A549 (cell line): ENCODE measurements at regions not wholly inside any gene's neighbourhood (a gene's known extent, or its start where the extent isn't known, plus 50 kb on each side); places are given as distances from the start of the nearest gene placed in this dataset.

ENCODE experiments used
- ATAC-seq, 2 experiments: fragments of 200-7000 bp in 1 of 2; fragments of >200 bp in 1 of 2; cut with Nextera tagmentation in 1 of 2; cut with Tn5 transposase in 1 of 2; 3 replicates each; pipeline versions ENCODE4 v1.8.0 to v1.9.1; 2018 to 2020; ENCODE audit warnings: mild to moderate bottlenecking in 1 of 2, moderate library complexity in 1 of 2
- CTCF ChIA-PET: fragments of 300-600 bp; sonication (Branson Sonifier 250); formaldehyde crosslinking; extraction: SDS; loops from one replicate; lab custom pipeline; 2021; ENCODE audit warnings: antibody characterized with exemption, inconsistent platforms; lab: Yijun Ruan, JAX
- POLR2A ChIA-PET: fragments of 350-600 bp; formaldehyde crosslinking; extraction: SDS; loops from one replicate; lab custom pipeline; 2021; ENCODE audit warnings: antibody characterized with exemption, inconsistent platforms; lab: Yijun Ruan, JAX
- DNase-seq, 2 experiments: peaks; one replicate each; pipeline versions ENCODE4 v3.0.0 to v3.0.0-alpha.2; 2011 to 2016; ENCODE audit warnings: low read depth in 1 of 2, low spot score in 1 of 2
- FAIRE-seq: peaks from 2 replicates; lab custom pipeline; 2011; peaks lifted over from hg19 to GRCh38; lab: Jason Lieb, UNC
- H3K27ac ChIP-seq, 2 experiments: fragments of >200 bp; sonication (Bioruptor Twin); formaldehyde crosslinking; 3 replicates each; pipeline ENCODE4 v1.5.1; 2016 to 2017
- H3K4me1 ChIP-seq: fragments of >200 bp; sonication (Bioruptor Twin); formaldehyde crosslinking; 3 replicates; pipeline ENCODE4 v1.6.1; 2016
- H3K4me2 ChIP-seq: fragments of >200 bp; sonication (Bioruptor Twin); formaldehyde crosslinking; 3 replicates; pipeline ENCODE4 v1.6.1; 2016
- H3K4me3 ChIP-seq: fragments of >200 bp; sonication (Bioruptor Twin); formaldehyde crosslinking; 3 replicates; pipeline ENCODE4 v1.5.1; 2016
- H3K9me3 ChIP-seq: fragments of >200 bp; sonication (Bioruptor Twin); formaldehyde crosslinking; 3 replicates; pipeline ENCODE4 v1.6.1; 2016
- CBX8 ChIP-seq: fragments of 200-600 bp; sonication (generic); IDR thresholded peaks from 2 replicates; pipeline ENCODE4 v1.6.1; 2016
- CHD4 ChIP-seq: fragments of 200-600 bp; sonication (generic); IDR thresholded peaks from 2 replicates; pipeline ENCODE4 v1.6.1; 2016; ENCODE audit warnings: antibody characterized with exemption, mild to moderate bottlenecking, borderline replicate concordance
- EHF ChIP-seq: fragments of 250-450 bp; sonication (Bioruptor Pico); IDR thresholded peaks from 2 replicates; pipeline ENCODE4 v1.5.0; 2020; ENCODE audit warnings: mild to moderate bottlenecking
- EHMT2 ChIP-seq: fragments of 200-600 bp; sonication (generic); IDR thresholded peaks from 2 replicates; pipeline ENCODE4 v1.6.1; 2016; ENCODE audit warnings: antibody characterized with exemption, low read depth, mild to moderate bottlenecking, moderate library complexity
- FOSB ChIP-seq: fragments of 250-450 bp; sonication (Bioruptor Pico); IDR thresholded peaks from 2 replicates; pipeline ENCODE4 v1.5.0; 2020; ENCODE audit warnings: mild to moderate bottlenecking, moderate library complexity
- HOXA7 ChIP-seq: fragments of 250-450 bp; sonication (Bioruptor Pico); IDR thresholded peaks from 2 replicates; pipeline ENCODE4 v1.5.0; 2020; ENCODE audit warnings: mild to moderate bottlenecking, moderate library complexity
- HOXB13 ChIP-seq: fragments of 250-450 bp; sonication (Bioruptor Pico); IDR thresholded peaks from 2 replicates; pipeline ENCODE4 v1.5.0; 2020; ENCODE audit warnings: low read depth, mild to moderate bottlenecking, moderate library complexity
- JUN ChIP-seq, 2 experiments: fragments of >200 bp; sonication (Bioruptor Twin); formaldehyde crosslinking; IDR thresholded peaks; 2 replicates in 1 of 2; 3 replicates in 1 of 2; pipeline ENCODE4 v1.6.1; 2016 to 2017
- JUNB ChIP-seq: fragments of >200 bp; sonication (Bioruptor Twin); formaldehyde crosslinking; IDR thresholded peaks from 2 replicates; pipeline ENCODE4 v1.6.1; 2016
- KDM1A ChIP-seq: fragments of 200-600 bp; sonication (generic); IDR thresholded peaks from 2 replicates; pipeline ENCODE4 v1.6.1; 2016; ENCODE audit warnings: low read depth, mild to moderate bottlenecking
- MAFK ChIP-seq: fragments of 450-650 bp; IDR thresholded peaks from 2 replicates; pipeline ENCODE4 v1.6.1; 2014; ENCODE audit not compliant: partially characterized antibody
- NFE2L2 ChIP-seq: fragments of 150-350 bp; conservative IDR thresholded peaks from 2 replicates; pipeline ENCODE4 v1.6.1; 2014; ENCODE audit warnings: low read length
- NR3C1 ChIP-seq: fragments of >200 bp; sonication (Bioruptor Twin); formaldehyde crosslinking; IDR thresholded peaks from 3 replicates; pipeline ENCODE4 v1.6.1; 2017
- POLR2AphosphoS2 ChIP-seq: conservative IDR thresholded peaks from 2 replicates; pipeline ENCODE4 v1.6.1; 2012; ENCODE audit warnings: low read length, improper control_type of control experiment, inconsistent platforms
- RAD21 ChIP-seq, 2 experiments: fragments of >200 bp in 1 of 2; sonication (Bioruptor Twin) in 1 of 2; formaldehyde crosslinking in 1 of 2; IDR thresholded peaks in 1 of 2; conservative IDR thresholded peaks in 1 of 2; 2 replicates in 1 of 2; 3 replicates in 1 of 2; pipeline ENCODE4 v1.6.1; 2012 to 2018; ENCODE audit warnings: inconsistent platforms in 1 of 2
- RFX5 ChIP-seq: fragments of 450-650 bp; IDR thresholded peaks from 2 replicates; pipeline ENCODE4 v1.7.1; 2014; ENCODE audit warnings: antibody characterized with exemption, mild to moderate bottlenecking, moderate library complexity
- TP53 ChIP-seq: fragments of 250-450 bp; sonication (Bioruptor Pico); IDR thresholded peaks from 2 replicates; pipeline ENCODE4 v1.5.0; 2021; ENCODE audit warnings: mild to moderate bottlenecking, moderate library complexity
- ZC3H11A ChIP-seq: fragments of 450-650 bp; IDR thresholded peaks from 2 replicates; pipeline ENCODE4 v1.6.1; 2014; ENCODE audit warnings: antibody characterized with exemption, mild to moderate bottlenecking
- ZFP36 ChIP-seq: fragments of 450-650 bp; IDR thresholded peaks from 2 replicates; pipeline ENCODE4 v1.6.1; 2014; ENCODE audit warnings: borderline replicate concordance; ENCODE audit not compliant: partially characterized antibody
- WGBS: methylation state at CpG from one replicate; pipeline ENCODE4 v1.1.6; 2017; ENCODE audit errors: missing lambda C conversion rate; 5-methylcytosine and 5-hydroxymethylcytosine counted together
- TF ChIP-seq, protein P1 (sequence below): fragments of 250-450 bp; sonication (Bioruptor Pico); IDR thresholded peaks from 2 replicates; pipeline ENCODE4 v1.5.0; 2020; ENCODE audit warnings: low read depth, mild to moderate bottlenecking, moderate library complexity
- TF ChIP-seq, protein P2 (sequence below): fragments of 200-600 bp; sonication (generic); IDR thresholded peaks from 2 replicates; pipeline ENCODE4 v1.6.1; 2016; ENCODE audit warnings: antibody characterized with exemption, mild to moderate bottlenecking, moderate library complexity
- TF ChIP-seq, protein P3 (sequence below): IDR thresholded peaks from 2 replicates; pipeline ENCODE4 v1.6.1; 2012
- TF ChIP-seq, protein P4 (sequence below): fragments of 150-350 bp; IDR thresholded peaks from 2 replicates; pipeline ENCODE4 v1.6.1; 2014; ENCODE audit warnings: low read depth, mild to moderate bottlenecking, low read length
- TF ChIP-seq, protein P5 (sequence below): IDR thresholded peaks from 2 replicates; pipeline ENCODE4 v1.6.1; 2012
- TF ChIP-seq, protein P6 (sequence below): fragments of >200 bp; sonication (Bioruptor Twin); formaldehyde crosslinking; IDR thresholded peaks from 3 replicates; pipeline ENCODE4 v1.5.1; 2016

DNA sequence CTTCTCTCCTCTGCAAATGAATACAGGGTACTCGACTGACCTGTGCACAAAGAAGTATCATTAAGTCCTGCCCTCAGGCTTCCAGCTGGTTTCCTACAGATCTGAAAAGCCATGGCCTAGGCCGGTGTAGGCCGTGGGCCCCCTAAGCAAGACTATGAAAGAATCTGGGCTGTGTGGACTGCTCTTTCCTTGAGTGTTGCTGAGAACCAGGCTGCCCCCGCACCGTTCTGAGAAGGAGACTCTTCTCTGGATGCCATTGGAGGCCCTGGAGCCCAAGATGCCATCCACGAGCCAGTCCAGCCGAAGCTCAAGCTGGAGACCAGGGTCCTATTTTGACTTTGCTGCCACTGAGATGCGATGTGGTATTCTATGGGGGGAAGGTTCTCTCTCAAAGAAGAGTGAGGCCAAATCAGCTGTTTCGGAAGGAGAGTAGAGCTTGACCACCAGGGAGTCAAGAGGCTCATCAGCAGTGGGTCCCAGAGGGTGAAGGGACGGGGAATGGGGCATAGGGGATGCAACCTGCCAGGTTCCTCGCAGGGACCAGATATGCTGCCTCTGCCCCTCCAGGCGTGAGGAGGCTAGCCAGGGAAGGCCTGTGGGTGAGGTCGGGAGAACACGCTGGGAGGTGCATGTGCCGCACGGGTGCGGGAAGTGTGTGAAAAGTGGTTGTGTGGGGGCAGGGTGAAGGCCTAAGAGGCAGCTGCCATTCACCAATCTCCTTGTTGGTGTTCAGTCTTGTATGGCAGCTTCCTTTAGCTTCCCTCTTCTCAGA lies 96.4 kb upstream of the B3GAT1 start:
- 22% methylated on average over 10 of the region's 17 CpGs for WGBS
- H3K4me2 ChIP-seq, result no peak overlapping the region
- DNase-seq, result no peak
- ChIA-PET CTCF (interaction anchor here (1.2 kb wide), 1 partner anchor 11 kb away, joined by 4 read pairs; no protein-coding TSS in a partner anchor), POLR2A (no interaction called here)
- ATAC-seq, result no peak
- TF ChIP-seq, protein P1, sequence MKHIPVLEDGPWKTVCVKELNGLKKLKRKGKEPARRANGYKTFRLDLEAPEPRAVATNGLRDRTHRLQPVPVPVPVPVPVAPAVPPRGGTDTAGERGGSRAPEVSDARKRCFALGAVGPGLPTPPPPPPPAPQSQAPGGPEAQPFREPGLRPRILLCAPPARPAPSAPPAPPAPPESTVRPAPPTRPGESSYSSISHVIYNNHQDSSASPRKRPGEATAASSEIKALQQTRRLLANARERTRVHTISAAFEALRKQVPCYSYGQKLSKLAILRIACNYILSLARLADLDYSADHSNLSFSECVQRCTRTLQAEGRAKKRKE, result no peak
- TF ChIP-seq, protein P2, sequence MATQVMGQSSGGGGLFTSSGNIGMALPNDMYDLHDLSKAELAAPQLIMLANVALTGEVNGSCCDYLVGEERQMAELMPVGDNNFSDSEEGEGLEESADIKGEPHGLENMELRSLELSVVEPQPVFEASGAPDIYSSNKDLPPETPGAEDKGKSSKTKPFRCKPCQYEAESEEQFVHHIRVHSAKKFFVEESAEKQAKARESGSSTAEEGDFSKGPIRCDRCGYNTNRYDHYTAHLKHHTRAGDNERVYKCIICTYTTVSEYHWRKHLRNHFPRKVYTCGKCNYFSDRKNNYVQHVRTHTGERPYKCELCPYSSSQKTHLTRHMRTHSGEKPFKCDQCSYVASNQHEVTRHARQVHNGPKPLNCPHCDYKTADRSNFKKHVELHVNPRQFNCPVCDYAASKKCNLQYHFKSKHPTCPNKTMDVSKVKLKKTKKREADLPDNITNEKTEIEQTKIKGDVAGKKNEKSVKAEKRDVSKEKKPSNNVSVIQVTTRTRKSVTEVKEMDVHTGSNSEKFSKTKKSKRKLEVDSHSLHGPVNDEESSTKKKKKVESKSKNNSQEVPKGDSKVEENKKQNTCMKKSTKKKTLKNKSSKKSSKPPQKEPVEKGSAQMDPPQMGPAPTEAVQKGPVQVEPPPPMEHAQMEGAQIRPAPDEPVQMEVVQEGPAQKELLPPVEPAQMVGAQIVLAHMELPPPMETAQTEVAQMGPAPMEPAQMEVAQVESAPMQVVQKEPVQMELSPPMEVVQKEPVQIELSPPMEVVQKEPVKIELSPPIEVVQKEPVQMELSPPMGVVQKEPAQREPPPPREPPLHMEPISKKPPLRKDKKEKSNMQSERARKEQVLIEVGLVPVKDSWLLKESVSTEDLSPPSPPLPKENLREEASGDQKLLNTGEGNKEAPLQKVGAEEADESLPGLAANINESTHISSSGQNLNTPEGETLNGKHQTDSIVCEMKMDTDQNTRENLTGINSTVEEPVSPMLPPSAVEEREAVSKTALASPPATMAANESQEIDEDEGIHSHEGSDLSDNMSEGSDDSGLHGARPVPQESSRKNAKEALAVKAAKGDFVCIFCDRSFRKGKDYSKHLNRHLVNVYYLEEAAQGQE, result no peak
- TF ChIP-seq HOXB13 (CRISPR knock-in tag) (no peak), RFX5 (no peak), ZFP36 (no peak), JUNB (no peak)
- TF ChIP-seq, all 56 proteins: peak for 0
- H3K4me3 ChIP-seq, result no peak overlapping the region
- no peak for FAIRE-seq
- H3K4me1 ChIP-seq, result no peaks in the 10 kb centered on the region
- H3K27ac ChIP-seq, result no peak overlapping the region
- no peaks in the 10 kb centered on the region for H3K9me3 ChIP-seq

DNA sequence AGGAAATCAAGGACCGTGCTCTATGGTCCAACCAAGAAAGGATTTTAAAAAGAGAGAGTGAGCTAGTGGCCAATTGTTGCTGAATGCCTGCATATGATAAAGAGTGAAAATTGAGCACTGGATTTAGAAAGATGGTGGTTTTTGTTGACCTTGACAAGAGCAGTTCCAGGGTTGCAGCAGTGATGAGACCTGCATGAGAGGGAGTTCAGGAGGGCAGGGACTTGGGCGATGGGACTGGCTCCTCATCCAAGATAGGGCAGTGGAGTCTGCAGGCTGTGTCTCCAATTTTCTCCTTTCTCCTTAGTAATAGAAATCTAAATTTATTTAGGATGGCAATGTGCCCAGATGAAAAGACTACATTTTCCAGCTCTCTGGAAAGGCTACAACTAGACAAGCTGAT lies 94.0 kb upstream of the B3GAT1 start:
- ATAC-seq (no peak), FAIRE-seq (no peak), DNase-seq (no peak)
- Histone ChIP-seq H3K4me1 (no peaks in the 10 kb centered on the region), H3K9me3 (no peaks in the 10 kb centered on the region), H3K4me2 (no peak overlapping the region), H3K27ac (no peak overlapping the region), H3K4me3 (no peak overlapping the region)
- ChIA-PET CTCF (no interaction called here), POLR2A (no interaction called here)
- TF ChIP-seq, protein P3, sequence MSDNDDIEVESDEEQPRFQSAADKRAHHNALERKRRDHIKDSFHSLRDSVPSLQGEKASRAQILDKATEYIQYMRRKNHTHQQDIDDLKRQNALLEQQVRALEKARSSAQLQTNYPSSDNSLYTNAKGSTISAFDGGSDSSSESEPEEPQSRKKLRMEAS, result no peak
- TF ChIP-seq TP53 (no peak), NR3C1 (no peak), MAFK (no peak), ZC3H11A (no peak), KDM1A (no peak), CBX8 (no peak), POLR2AphosphoS2 (no peak), JUN (IDR thresholded peaks at IDR 0.05) (no peak), HOXA7 (no peak), NFE2L2 (no peak), EHF (CRISPR knock-in tag) (no peak), JUNB (no peak), FOSB (CRISPR knock-in tag) (no peak), CHD4 (no peak), RAD21 (conservative IDR thresholded peaks at IDR 0.05 in 1 of 2, IDR thresholded peaks at IDR 0.05 in 1 of 2) (no peak), EHMT2 (no peak)
- TF ChIP-seq, protein P4, sequence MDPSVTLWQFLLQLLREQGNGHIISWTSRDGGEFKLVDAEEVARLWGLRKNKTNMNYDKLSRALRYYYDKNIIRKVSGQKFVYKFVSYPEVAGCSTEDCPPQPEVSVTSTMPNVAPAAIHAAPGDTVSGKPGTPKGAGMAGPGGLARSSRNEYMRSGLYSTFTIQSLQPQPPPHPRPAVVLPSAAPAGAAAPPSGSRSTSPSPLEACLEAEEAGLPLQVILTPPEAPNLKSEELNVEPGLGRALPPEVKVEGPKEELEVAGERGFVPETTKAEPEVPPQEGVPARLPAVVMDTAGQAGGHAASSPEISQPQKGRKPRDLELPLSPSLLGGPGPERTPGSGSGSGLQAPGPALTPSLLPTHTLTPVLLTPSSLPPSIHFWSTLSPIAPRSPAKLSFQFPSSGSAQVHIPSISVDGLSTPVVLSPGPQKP, result no peak
- TF ChIP-seq, protein P5, sequence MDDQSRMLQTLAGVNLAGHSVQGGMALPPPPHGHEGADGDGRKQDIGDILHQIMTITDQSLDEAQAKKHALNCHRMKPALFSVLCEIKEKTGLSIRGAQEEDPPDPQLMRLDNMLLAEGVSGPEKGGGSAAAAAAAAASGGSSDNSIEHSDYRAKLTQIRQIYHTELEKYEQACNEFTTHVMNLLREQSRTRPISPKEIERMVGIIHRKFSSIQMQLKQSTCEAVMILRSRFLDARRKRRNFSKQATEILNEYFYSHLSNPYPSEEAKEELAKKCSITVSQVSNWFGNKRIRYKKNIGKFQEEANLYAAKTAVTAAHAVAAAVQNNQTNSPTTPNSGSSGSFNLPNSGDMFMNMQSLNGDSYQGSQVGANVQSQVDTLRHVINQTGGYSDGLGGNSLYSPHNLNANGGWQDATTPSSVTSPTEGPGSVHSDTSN, result no peak
- TF ChIP-seq, protein P6, sequence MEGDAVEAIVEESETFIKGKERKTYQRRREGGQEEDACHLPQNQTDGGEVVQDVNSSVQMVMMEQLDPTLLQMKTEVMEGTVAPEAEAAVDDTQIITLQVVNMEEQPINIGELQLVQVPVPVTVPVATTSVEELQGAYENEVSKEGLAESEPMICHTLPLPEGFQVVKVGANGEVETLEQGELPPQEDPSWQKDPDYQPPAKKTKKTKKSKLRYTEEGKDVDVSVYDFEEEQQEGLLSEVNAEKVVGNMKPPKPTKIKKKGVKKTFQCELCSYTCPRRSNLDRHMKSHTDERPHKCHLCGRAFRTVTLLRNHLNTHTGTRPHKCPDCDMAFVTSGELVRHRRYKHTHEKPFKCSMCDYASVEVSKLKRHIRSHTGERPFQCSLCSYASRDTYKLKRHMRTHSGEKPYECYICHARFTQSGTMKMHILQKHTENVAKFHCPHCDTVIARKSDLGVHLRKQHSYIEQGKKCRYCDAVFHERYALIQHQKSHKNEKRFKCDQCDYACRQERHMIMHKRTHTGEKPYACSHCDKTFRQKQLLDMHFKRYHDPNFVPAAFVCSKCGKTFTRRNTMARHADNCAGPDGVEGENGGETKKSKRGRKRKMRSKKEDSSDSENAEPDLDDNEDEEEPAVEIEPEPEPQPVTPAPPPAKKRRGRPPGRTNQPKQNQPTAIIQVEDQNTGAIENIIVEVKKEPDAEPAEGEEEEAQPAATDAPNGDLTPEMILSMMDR, result no peak
- WGBS, result 0% methylated on average over 2 of the region's 2 CpGs
